SK-N-SH (cell line): ENCODE measurements at regions not wholly inside any gene's neighbourhood (a gene's known extent, or its start where the extent isn't known, plus 50 kb on each side); places are given as distances from the start of the nearest gene placed in this dataset.

Experiments used
- EZH2phosphoT487 ChIP-seq: fragments of 200-600 bp; sonication (generic); IDR thresholded peaks from 2 replicates; pipeline ENCODE4 v1.6.1; 2017; ENCODE audit warnings: low read depth, mixed run types, mild to moderate bottlenecking, antibody characterized with exemption, moderate library complexity, borderline replicate concordance
- IRF3 ChIP-seq: fragments of 150-350 bp; IDR thresholded peaks from 2 replicates; pipeline ENCODE4 v1.6.1; 2016; ENCODE audit warnings: mild to moderate bottlenecking, low read depth, low read length
- PBX3 ChIP-seq: IDR thresholded peaks from 2 replicates; pipeline ENCODE4; 2012
- ZBTB33 ChIP-seq: IDR thresholded peaks from 2 replicates; pipeline ENCODE4 v1.4.0; 2012; ENCODE audit warnings: low read depth, borderline replicate concordance
- TF ChIP-seq, protein P1 (sequence below): fragments of 200-600 bp; sonication (generic); IDR thresholded peaks from 2 replicates; pipeline ENCODE4 v1.6.1; 2017; ENCODE audit warnings: antibody characterized with exemption, mild to moderate bottlenecking, moderate library complexity

GRCh38 chr13:106036870-106037269 is 498.6 kb downstream of the EFNB2 start:
- TF ChIP-seq IRF3 (no peak), PBX3 (no peak), EZH2phosphoT487 (no peak), ZBTB33 (no peak)
- TF ChIP-seq, protein P1, sequence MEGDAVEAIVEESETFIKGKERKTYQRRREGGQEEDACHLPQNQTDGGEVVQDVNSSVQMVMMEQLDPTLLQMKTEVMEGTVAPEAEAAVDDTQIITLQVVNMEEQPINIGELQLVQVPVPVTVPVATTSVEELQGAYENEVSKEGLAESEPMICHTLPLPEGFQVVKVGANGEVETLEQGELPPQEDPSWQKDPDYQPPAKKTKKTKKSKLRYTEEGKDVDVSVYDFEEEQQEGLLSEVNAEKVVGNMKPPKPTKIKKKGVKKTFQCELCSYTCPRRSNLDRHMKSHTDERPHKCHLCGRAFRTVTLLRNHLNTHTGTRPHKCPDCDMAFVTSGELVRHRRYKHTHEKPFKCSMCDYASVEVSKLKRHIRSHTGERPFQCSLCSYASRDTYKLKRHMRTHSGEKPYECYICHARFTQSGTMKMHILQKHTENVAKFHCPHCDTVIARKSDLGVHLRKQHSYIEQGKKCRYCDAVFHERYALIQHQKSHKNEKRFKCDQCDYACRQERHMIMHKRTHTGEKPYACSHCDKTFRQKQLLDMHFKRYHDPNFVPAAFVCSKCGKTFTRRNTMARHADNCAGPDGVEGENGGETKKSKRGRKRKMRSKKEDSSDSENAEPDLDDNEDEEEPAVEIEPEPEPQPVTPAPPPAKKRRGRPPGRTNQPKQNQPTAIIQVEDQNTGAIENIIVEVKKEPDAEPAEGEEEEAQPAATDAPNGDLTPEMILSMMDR = no peak
